Fibroblast of lung (primary cell): ENCODE measurements at regions not wholly inside any gene's neighbourhood (a gene's known extent, or its start where the extent isn't known, plus 50 kb on each side); places are given as distances from the start of the nearest gene placed in this dataset.

Experiments used
- CTCF ChIP-seq, 2 donors: IDR thresholded peaks in 1 of 2; conservative IDR thresholded peaks in 1 of 2; 1 replicate in 1 of 2; 2 replicates in 1 of 2; pipeline ENCODE4 v1.5.1; 2011 to 2012; ENCODE audit warnings: low read length in 2 of 2, control low read depth in 1 of 2, inconsistent platforms in 1 of 2, low read depth in 1 of 2, mild to moderate bottlenecking in 1 of 2
- EZH2 ChIP-seq: IDR thresholded peaks from 2 replicates; pipeline ENCODE4 v1.5.1; 2012; ENCODE audit warnings: low read length, control low read depth, mild to moderate bottlenecking; ENCODE audit errors: missing control alignments

DNA sequence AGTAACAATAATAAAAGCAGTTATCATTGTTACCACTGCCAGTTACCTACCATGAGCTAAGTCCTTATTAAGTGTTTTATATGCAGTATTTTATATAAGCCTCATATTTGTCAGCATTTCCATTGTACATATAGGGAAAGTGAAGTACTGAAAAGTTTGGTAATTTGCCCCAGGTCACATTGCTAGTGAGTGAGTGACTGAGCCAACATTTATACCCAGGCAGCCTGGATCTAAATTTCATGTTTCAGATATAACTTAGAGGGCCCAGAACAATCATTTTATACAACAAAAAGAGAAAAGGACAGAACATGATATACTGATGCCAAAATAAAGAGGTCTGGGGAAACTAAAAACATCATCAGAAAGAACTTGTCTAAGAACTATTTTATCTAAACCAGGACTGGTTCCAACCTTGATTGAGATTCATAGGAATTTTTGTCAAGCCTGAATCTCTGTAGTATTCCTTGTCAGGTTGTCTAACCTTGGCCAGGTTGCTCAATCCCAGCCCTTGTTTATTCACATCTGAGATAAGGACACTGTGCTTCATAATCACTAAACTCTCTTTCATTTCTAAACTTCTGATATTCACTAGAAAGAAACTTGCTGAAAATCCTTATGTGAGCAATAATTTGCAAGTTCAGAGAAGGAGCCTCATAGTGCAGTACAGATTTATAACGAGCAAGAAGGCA is 308.2 kb downstream of the IPMK start:
- TF ChIP-seq CTCF (conservative IDR thresholded peaks at IDR 0.05 in 1 of 2, IDR thresholded peaks at IDR 0.05 in 1 of 2; ENCODE audit: low read depth in 1 of 2, low read length in 2 of 2) (no peak), EZH2 (no peak)
